ENCODE measurements at regions not wholly inside any gene's neighbourhood (a gene's known extent, or its start where the extent isn't known, plus 50 kb on each side); places are given as distances from the start of the nearest gene placed in this dataset.

DNA sequence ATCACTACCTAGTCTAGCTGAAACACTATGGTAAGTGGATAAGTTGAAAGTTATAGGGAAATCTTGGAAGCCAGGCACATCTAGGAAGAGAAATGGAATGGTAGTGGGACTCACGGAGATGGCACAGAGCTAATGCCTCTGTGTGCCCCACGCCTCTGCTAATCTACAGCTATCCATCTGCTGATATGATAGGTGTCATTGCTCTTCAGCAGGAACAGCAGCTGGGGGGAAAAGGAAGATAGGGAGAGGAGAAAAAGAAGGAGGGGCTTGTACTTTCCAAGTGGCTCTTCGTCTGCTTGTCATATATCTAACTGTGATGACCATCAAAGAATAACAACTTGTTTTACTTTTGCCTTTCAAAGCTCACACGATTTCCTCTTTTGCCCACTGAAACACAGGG is 1199.1 kb upstream of the SORCS1 start:
- no peak for TF ChIP-seq POLR2A (IDR thresholded peaks at IDR 0.05)
- TF ChIP-seq, protein P1, sequence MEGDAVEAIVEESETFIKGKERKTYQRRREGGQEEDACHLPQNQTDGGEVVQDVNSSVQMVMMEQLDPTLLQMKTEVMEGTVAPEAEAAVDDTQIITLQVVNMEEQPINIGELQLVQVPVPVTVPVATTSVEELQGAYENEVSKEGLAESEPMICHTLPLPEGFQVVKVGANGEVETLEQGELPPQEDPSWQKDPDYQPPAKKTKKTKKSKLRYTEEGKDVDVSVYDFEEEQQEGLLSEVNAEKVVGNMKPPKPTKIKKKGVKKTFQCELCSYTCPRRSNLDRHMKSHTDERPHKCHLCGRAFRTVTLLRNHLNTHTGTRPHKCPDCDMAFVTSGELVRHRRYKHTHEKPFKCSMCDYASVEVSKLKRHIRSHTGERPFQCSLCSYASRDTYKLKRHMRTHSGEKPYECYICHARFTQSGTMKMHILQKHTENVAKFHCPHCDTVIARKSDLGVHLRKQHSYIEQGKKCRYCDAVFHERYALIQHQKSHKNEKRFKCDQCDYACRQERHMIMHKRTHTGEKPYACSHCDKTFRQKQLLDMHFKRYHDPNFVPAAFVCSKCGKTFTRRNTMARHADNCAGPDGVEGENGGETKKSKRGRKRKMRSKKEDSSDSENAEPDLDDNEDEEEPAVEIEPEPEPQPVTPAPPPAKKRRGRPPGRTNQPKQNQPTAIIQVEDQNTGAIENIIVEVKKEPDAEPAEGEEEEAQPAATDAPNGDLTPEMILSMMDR (IDR thresholded peaks at IDR 0.05): no peak

All from uterus (tissue), 2 donors.